ENCODE measurements at regions not wholly inside any gene's neighbourhood (a gene's known extent, or its start where the extent isn't known, plus 50 kb on each side); places are given as distances from the start of the nearest gene placed in this dataset.

- no peak overlapping the region for H2BK20ac ChIP-seq (ENCODE audit: low read length)
- no peaks in the 10 kb centered on the region for H3K9me3 ChIP-seq (ENCODE audit: insufficient read depth in 2 of 2, low read depth in 1 of 2, low read length in 1 of 2)
- POLR2A ChIA-PET (ENCODE audit: partially characterized antibody), result no interaction called here
- H3K79me1 ChIP-seq (ENCODE audit: low read depth, low read length), result no peaks in the 10 kb centered on the region
- H2BK120ac ChIP-seq (replicated peaks; ENCODE audit: low read depth, low read length), result no peak overlapping the region
- no peaks in the 10 kb centered on the region for H3K23me2 ChIP-seq (ENCODE audit: low read depth, low read length)
- CTCF ChIA-PET (ENCODE audit: partially characterized antibody), result interaction anchor here (0.6 to 3.5 kb wide), 26 partner anchors 9 to 397 kb away, joined by 3 to 69 read pairs (median 4); no protein-coding TSS in a partner anchor
- H3K4me2 ChIP-seq (ENCODE audit: insufficient read depth in 1 of 2, low read depth in 2 of 2, low read length in 2 of 2), result no peak overlapping the region
- 88% methylated on average over 1 of the region's 1 CpG; no CpG with 5 or more reads in 1 of the 2 experiments for WGBS, 2 experiments (ENCODE audit: extremely low coverage in 1 of 2, insufficient coverage in 1 of 2, insufficient read length in 1 of 2, insufficient replicate concordance in 2 of 2, low coverage in 1 of 2, low lambda C conversion rate in 2 of 2, missing lambda C conversion rate in 1 of 2)
- no peak overlapping the region for H3K56ac ChIP-seq (replicated peaks; ENCODE audit: insufficient read length, low read depth, low read length)
- FAIRE-seq (peak; percentile 88), DNase-seq (ENCODE audit: low read depth in 1 of 2, low spot score in 2 of 2) (peak; percentile 17 to 77)
- H4K20me1 ChIP-seq (replicated peaks in 1 of 2; ENCODE audit: control insufficient read depth in 1 of 2, insufficient read depth in 2 of 2, low read length in 2 of 2), result no peaks in the 10 kb centered on the region
- H3K36me3 ChIP-seq (ENCODE audit: control insufficient read depth in 2 of 4, insufficient read depth in 4 of 4, low read length in 3 of 4), result no peaks in the 10 kb centered on the region
- no peak overlapping the region for H4K91ac ChIP-seq (replicated peaks; ENCODE audit: insufficient read length, low read length)
- H4K5ac ChIP-seq (ENCODE audit: insufficient read length, low read depth, low read length), result no peak overlapping the region
- H2BK5ac ChIP-seq (ENCODE audit: low read depth, low read length), result no peak overlapping the region
- H2BK12ac ChIP-seq (ENCODE audit: low read depth, low read length), result no peak overlapping the region
- no peak overlapping the region for H2AFZ ChIP-seq (ENCODE audit: low read length)
- no peak overlapping the region for H3K14ac ChIP-seq (ENCODE audit: insufficient read length)
- H3K9ac ChIP-seq (replicated peaks in 1 of 4; ENCODE audit: extremely low read depth in 1 of 4, low read depth in 3 of 4, low read length in 3 of 4), result no peak overlapping the region
- no peaks in the 10 kb centered on the region for H3K27me3 ChIP-seq (replicated peaks in 1 of 4; ENCODE audit: control insufficient read depth in 3 of 4, extremely low read depth in 1 of 4, insufficient read depth in 3 of 4, low read length in 3 of 4)
- H3K4me3 ChIP-seq (ENCODE audit: extremely low read depth in 1 of 4, insufficient read depth in 2 of 4, low read depth in 3 of 4, low read length in 4 of 4), result no peak overlapping the region
- H4K8ac ChIP-seq (ENCODE audit: extremely low read depth, insufficient read depth, low read length), result no peak overlapping the region
- TF ChIP-seq RAD21 (IDR thresholded peaks at IDR 0.05 in 1 of 2, conservative IDR thresholded peaks at IDR 0.05 in 1 of 2; ENCODE audit: low read depth in 2 of 2, low read length in 2 of 2) (peak; percentile 99), NRF1 (IDR thresholded peaks at IDR 0.05; ENCODE audit: low read depth, low read length) (0 out of 2 replicates have a peak, but pooled peaks have one; percentile 13), CTCF (IDR thresholded peaks at IDR 0.05; ENCODE audit: control extremely low read depth in 1 of 3, insufficient read depth in 1 of 3, low read depth in 1 of 3, low read length in 3 of 3) (peak in 2 of 3 experiments; percentile 86 to 89; a peak in 3 of 4 replicates), SP2 (IDR thresholded peaks at IDR 0.05; ENCODE audit: low read length) (no peak)
- no peak overlapping the region for H3K27ac ChIP-seq (ENCODE audit: low read depth, low read length)
- no peak overlapping the region for H2AK5ac ChIP-seq (ENCODE audit: low read depth, low read length)
- H3K4ac ChIP-seq (replicated peaks; ENCODE audit: insufficient read length, low read depth, low read length), result no peak overlapping the region
- H3K4me1 ChIP-seq (replicated peaks in 1 of 4; ENCODE audit: control insufficient read depth in 3 of 4, insufficient read depth in 4 of 4, low read length in 3 of 4), result no peaks in the 10 kb centered on the region; a peak in 1 of 7 replicates
- H3K18ac ChIP-seq (ENCODE audit: extremely low read depth, low read length), result no peak overlapping the region
- H2BK15ac ChIP-seq (ENCODE audit: low read length), result no peak overlapping the region
- H3K79me2 ChIP-seq (ENCODE audit: control insufficient read depth in 1 of 2, insufficient read depth in 2 of 2, low read length in 2 of 2), result no peaks in the 10 kb centered on the region
- H3K23ac ChIP-seq (ENCODE audit: insufficient read length), result no peak overlapping the region
These were observed 62.0 kb upstream of the OSBPL8 start for GRCh38 chr12:76621582-76622024.

Measured in H1 (cell line).